Neural progenitor cell (in vitro differentiated cells): ENCODE measurements at regions not wholly inside any gene's neighbourhood (a gene's known extent, or its start where the extent isn't known, plus 50 kb on each side); places are given as distances from the start of the nearest gene placed in this dataset.

Experiments used
- DNase-seq: peaks from one replicate; pipeline ENCODE4 v3.0.0-alpha.2; 2016; ENCODE audit warnings: low spot score
- H2AFZ ChIP-seq: fragments of 200-600 bp; sonication (generic); replicated peaks from 2 replicates; pipeline ENCODE4 v1.6.1; 2016; ENCODE audit warnings: antibody characterized with exemption
- H3F3A ChIP-seq: fragments of 200-600 bp; sonication (generic); 2 replicates; pipeline ENCODE4 v1.6.1; 2016; ENCODE audit warnings: antibody characterized with exemption, low read depth
- H3K27ac ChIP-seq: fragments of 200-600 bp; sonication (generic); 2 replicates; pipeline ENCODE4 v1.5.1; 2016; ENCODE audit warnings: mild to moderate bottlenecking
- H3K27me3 ChIP-seq: fragments of 200-600 bp; sonication (generic); 2 replicates; pipeline ENCODE4 v1.6.1; 2016; ENCODE audit warnings: mild to moderate bottlenecking, moderate library complexity
- H3K36me3 ChIP-seq: fragments of 200-600 bp; sonication (generic); 2 replicates; pipeline ENCODE4 v1.5.1; 2016
- H3K4me1 ChIP-seq: fragments of 200-600 bp; sonication (generic); 2 replicates; pipeline ENCODE4 v1.6.1; 2016; ENCODE audit warnings: mixed run types
- H3K4me2 ChIP-seq: fragments of 200-600 bp; sonication (generic); 2 replicates; pipeline ENCODE4 v1.6.1; 2016
- H3K4me3 ChIP-seq: fragments of 200-600 bp; sonication (generic); 2 replicates; pipeline ENCODE4 v1.5.1; 2016
- H3K79me2 ChIP-seq: fragments of 200-600 bp; sonication (generic); 2 replicates; pipeline ENCODE4 v1.6.1; 2016; ENCODE audit warnings: low read depth
- H3K9ac ChIP-seq: fragments of 200-600 bp; sonication (generic); 2 replicates; pipeline ENCODE4 v1.6.1; 2016
- H3K9me3 ChIP-seq: fragments of 200-600 bp; sonication (generic); 2 replicates; pipeline ENCODE4 v1.5.1; 2016; ENCODE audit warnings: low read depth
- H4K20me1 ChIP-seq: fragments of 200-600 bp; sonication (generic); 2 replicates; pipeline ENCODE4 v1.6.1; 2016; ENCODE audit warnings: low read depth
- H3K27ac Mint-ChIP-seq: 3 replicates; pipeline ENCODE4 v1.8.0; 2021; ENCODE audit warnings: mixed read lengths
- H3K27me3 Mint-ChIP-seq: 2 replicates; pipeline ENCODE4 v1.8.0; 2022; ENCODE audit warnings: low read depth, mild to moderate bottlenecking, inconsistent platforms, moderate library complexity, mixed read lengths; ENCODE audit not compliant: insufficient read depth
- H3K36me3 Mint-ChIP-seq: 3 replicates; pipeline ENCODE4 v1.8.0; 2021; ENCODE audit warnings: mixed read lengths
- H3K4me1 Mint-ChIP-seq: 3 replicates; pipeline ENCODE4 v1.8.0; 2021; ENCODE audit warnings: mixed read lengths
- H3K4me3 Mint-ChIP-seq: 3 replicates; pipeline ENCODE4 v1.8.0; 2021; ENCODE audit warnings: mild to moderate bottlenecking, moderate library complexity, mixed read lengths
- H3K9me3 Mint-ChIP-seq: 3 replicates; pipeline ENCODE4 v1.8.0; 2020; ENCODE audit warnings: mixed read lengths
- EZH2 ChIP-seq: fragments of 200-600 bp; sonication (generic); IDR thresholded peaks from 2 replicates; pipeline ENCODE4 v1.6.1; 2017; ENCODE audit warnings: antibody characterized with exemption, mild to moderate bottlenecking, moderate library complexity
- EZH2phosphoT487 ChIP-seq: fragments of 200-600 bp; sonication (generic); IDR thresholded peaks from 2 replicates; pipeline ENCODE4 v1.6.1; 2017; ENCODE audit warnings: antibody characterized with exemption
- TF ChIP-seq, protein P1 (sequence below): fragments of 200-600 bp; sonication (generic); IDR thresholded peaks from 2 replicates; pipeline ENCODE4 v1.5.1; 2017; ENCODE audit warnings: antibody characterized with exemption, mild to moderate bottlenecking

- H3K4me1 ChIP-seq: no peaks in the 10 kb centered on the region
- no peaks in the 10 kb centered on the region for H3K27me3 ChIP-seq
- H3K9me3 ChIP-seq: no peaks in the 10 kb centered on the region
- no peak overlapping the region for H3K4me2 ChIP-seq
- no peak for DNase-seq
- no peaks in the 10 kb centered on the region for H3F3A ChIP-seq
- no peak overlapping the region for H2AFZ ChIP-seq
- Mint-ChIP-seq H3K9me3 (no peaks in the 10 kb centered on the region), H3K4me1 (no peaks in the 10 kb centered on the region), H3K36me3 (no peaks in the 10 kb centered on the region), H3K27ac (no peak overlapping the region), H3K27me3 (no peaks in the 10 kb centered on the region), H3K4me3 (no peak overlapping the region)
- H3K9ac ChIP-seq: no peak overlapping the region
- no peak overlapping the region for H3K27ac ChIP-seq
- H3K79me2 ChIP-seq: no peaks in the 10 kb centered on the region
- no peaks in the 10 kb centered on the region for H4K20me1 ChIP-seq
- H3K36me3 ChIP-seq: no peaks in the 10 kb centered on the region
- no peak for TF ChIP-seq EZH2
- TF ChIP-seq, protein P1, sequence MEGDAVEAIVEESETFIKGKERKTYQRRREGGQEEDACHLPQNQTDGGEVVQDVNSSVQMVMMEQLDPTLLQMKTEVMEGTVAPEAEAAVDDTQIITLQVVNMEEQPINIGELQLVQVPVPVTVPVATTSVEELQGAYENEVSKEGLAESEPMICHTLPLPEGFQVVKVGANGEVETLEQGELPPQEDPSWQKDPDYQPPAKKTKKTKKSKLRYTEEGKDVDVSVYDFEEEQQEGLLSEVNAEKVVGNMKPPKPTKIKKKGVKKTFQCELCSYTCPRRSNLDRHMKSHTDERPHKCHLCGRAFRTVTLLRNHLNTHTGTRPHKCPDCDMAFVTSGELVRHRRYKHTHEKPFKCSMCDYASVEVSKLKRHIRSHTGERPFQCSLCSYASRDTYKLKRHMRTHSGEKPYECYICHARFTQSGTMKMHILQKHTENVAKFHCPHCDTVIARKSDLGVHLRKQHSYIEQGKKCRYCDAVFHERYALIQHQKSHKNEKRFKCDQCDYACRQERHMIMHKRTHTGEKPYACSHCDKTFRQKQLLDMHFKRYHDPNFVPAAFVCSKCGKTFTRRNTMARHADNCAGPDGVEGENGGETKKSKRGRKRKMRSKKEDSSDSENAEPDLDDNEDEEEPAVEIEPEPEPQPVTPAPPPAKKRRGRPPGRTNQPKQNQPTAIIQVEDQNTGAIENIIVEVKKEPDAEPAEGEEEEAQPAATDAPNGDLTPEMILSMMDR: no peak
- TF ChIP-seq EZH2phosphoT487: no peak
- H3K4me3 ChIP-seq: no peak overlapping the region
Measured at GRCh38 chr5:175308701-175309100, 135.3 kb downstream of the DRD1 start.

- Histone ChIP-seq H4K20me1 (no peaks in the 10 kb centered on the region), H3K27me3 (no peaks in the 10 kb centered on the region), H3K4me3 (no peak overlapping the region), H3K79me2 (no peaks in the 10 kb centered on the region), H3K9me3 (no peaks in the 10 kb centered on the region), H3F3A (no peaks in the 10 kb centered on the region), H3K4me2 (no peak overlapping the region), H2AFZ (no peak overlapping the region), H3K36me3 (no peaks in the 10 kb centered on the region), H3K27ac (no peak overlapping the region), H3K9ac (no peak overlapping the region), H3K4me1 (no peaks in the 10 kb centered on the region)
- H3K27me3 Mint-ChIP-seq: no peaks in the 10 kb centered on the region
- TF ChIP-seq, protein P1: no peak
- TF ChIP-seq EZH2 (no peak), EZH2phosphoT487 (no peak)
- H3K27ac Mint-ChIP-seq: no peak overlapping the region
- no peaks in the 10 kb centered on the region for H3K4me1 Mint-ChIP-seq
- no peak for DNase-seq
- H3K9me3 Mint-ChIP-seq: no peaks in the 10 kb centered on the region
- H3K4me3 Mint-ChIP-seq: no peak overlapping the region
- H3K36me3 Mint-ChIP-seq: no peaks in the 10 kb centered on the region
Measured at GRCh38 chr5:175306381-175306780, 137.6 kb downstream of the DRD1 start.

GRCh38 chr5:175305251-175305650 is 138.7 kb downstream of the DRD1 start:
- Histone ChIP-seq H3K27ac (no peak overlapping the region), H3K9ac (no peak overlapping the region), H3K4me2 (no peak overlapping the region), H3K4me1 (no peaks in the 10 kb centered on the region), H3K4me3 (no peak overlapping the region), H2AFZ (no peak overlapping the region), H3K9me3 (no peaks in the 10 kb centered on the region), H4K20me1 (no peaks in the 10 kb centered on the region), H3K27me3 (no peaks in the 10 kb centered on the region), H3K36me3 (no peaks in the 10 kb centered on the region), H3F3A (no peaks in the 10 kb centered on the region), H3K79me2 (no peaks in the 10 kb centered on the region)
- DNase-seq: no peak
- H3K4me3 Mint-ChIP-seq: no peak overlapping the region
- H3K27ac Mint-ChIP-seq: no peak overlapping the region
- H3K4me1 Mint-ChIP-seq: no peaks in the 10 kb centered on the region
- TF ChIP-seq EZH2phosphoT487 (no peak), EZH2 (no peak)
- TF ChIP-seq, protein P1: no peak
- no peaks in the 10 kb centered on the region for H3K27me3 Mint-ChIP-seq
- no peaks in the 10 kb centered on the region for H3K36me3 Mint-ChIP-seq
- H3K9me3 Mint-ChIP-seq: no peaks in the 10 kb centered on the region

- no peaks in the 10 kb centered on the region for H3K9me3 ChIP-seq
- peaks cover 4% of the 10 kb centered on the region for H3K9me3 Mint-ChIP-seq
- H3K36me3 Mint-ChIP-seq: no peaks in the 10 kb centered on the region
- no peak overlapping the region for H3K4me3 Mint-ChIP-seq
- H3K9ac ChIP-seq: no peak overlapping the region
- H3K4me1 Mint-ChIP-seq: peaks cover 2% of the 10 kb centered on the region
- H3K36me3 ChIP-seq: no peaks in the 10 kb centered on the region
- H3K27me3 Mint-ChIP-seq: peaks cover 5% of the 10 kb centered on the region
- TF ChIP-seq EZH2phosphoT487 (no peak), EZH2 (no peak)
- TF ChIP-seq, protein P1: no peak
- H3K27ac ChIP-seq: no peak overlapping the region
- no peak for DNase-seq
- H3K79me2 ChIP-seq: no peaks in the 10 kb centered on the region
- no peak overlapping the region for H2AFZ ChIP-seq
- H3F3A ChIP-seq: no peaks in the 10 kb centered on the region
- no peaks in the 10 kb centered on the region for H4K20me1 ChIP-seq
- no peaks in the 10 kb centered on the region for H3K4me1 ChIP-seq
- H3K4me3 ChIP-seq: no peak overlapping the region
- no peak overlapping the region for H3K27ac Mint-ChIP-seq
- H3K27me3 ChIP-seq: no peaks in the 10 kb centered on the region
- no peak overlapping the region for H3K4me2 ChIP-seq
Measured at GRCh38 chr5:175290379-175290778, 153.6 kb downstream of the DRD1 start.
